HAP-1 (cell line): ENCODE measurements at regions not wholly inside any gene's neighbourhood (a gene's known extent, or its start where the extent isn't known, plus 50 kb on each side); places are given as distances from the start of the nearest gene placed in this dataset.
"Not testable (repeated sequence)": the region's sequence is repeated elsewhere in the genome, so short reads cannot be mapped to it uniquely, and the experiment has no call there.

Source experiments
- DNase-seq, 2 experiments: peaks; one replicate each; pipeline ENCODE4 v3.0.0-alpha.2; 2016 to 2020; ENCODE audit warnings: low spot score in 2 of 2
- H3K27me3 ChIP-seq: fragments of 250-450 bp; sonication (Bioruptor Pico); 2 replicates; pipeline ENCODE4 v1.5.1; 2020; ENCODE audit warnings: low read depth, mild to moderate bottlenecking, moderate library complexity
- H3K36me3 ChIP-seq: fragments of 250-450 bp; sonication (Bioruptor Pico); replicated peaks from 2 replicates; pipeline ENCODE4 v1.5.1; 2020; ENCODE audit warnings: mild to moderate bottlenecking
- H3K4me1 ChIP-seq: fragments of 250-450 bp; sonication (Bioruptor Pico); 2 replicates; pipeline ENCODE4 v1.5.1; 2020; ENCODE audit warnings: mild to moderate bottlenecking
- H3K4me3 ChIP-seq: fragments of 250-450 bp; sonication (Bioruptor Pico); 2 replicates; pipeline ENCODE4 v1.5.1; 2020; ENCODE audit warnings: mild to moderate bottlenecking, moderate library complexity
- H3K9me3 ChIP-seq: fragments of 250-450 bp; sonication (Bioruptor Pico); 2 replicates; pipeline ENCODE4 v1.5.1; 2020; ENCODE audit warnings: mild to moderate bottlenecking, moderate library complexity
- in situ Hi-C: fragments of 300-500 bp; cut with MboI; formaldehyde crosslinking; loops from 3 replicates; pipeline ENCODE4 v1.14.3; 2020; ENCODE audit warnings: low sequenced_read_pairs, inconsistent platforms, mixed read lengths

DNA sequence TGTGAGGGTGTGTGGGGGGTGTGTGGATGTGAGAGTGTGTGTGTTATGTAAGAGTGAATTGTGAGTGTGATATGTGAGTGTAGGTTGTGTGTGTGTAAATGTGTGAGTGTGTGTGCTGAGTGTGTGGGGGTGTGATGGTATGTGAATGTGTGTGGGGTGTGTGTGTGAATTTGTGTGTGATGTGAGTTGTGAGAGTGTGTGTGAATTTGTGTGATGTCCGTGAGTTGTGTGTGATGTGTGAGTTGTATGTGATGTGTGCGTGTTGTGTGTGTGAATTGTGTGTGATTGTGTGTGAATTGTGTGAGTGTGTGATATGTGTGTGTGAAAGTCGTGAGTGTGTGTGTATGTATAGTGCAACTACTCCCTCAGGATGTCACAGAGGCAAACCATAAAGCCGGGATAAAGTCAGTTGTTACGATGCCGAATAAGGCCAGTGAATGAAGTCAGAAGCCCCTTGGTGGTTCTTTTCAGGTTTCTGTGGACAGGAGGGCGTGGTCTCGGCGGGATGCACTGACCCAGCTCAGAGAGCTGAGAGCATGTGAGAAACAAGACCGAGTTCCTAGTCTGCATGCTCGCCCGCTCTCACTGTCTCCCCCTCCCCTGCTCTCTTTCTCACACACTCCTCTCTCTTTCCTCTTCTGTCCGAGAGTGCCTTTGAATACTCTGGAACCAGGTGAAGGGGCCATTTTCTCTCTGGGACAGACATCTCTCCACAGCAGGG, 71.8 kb upstream of the MAX start:
- Histone ChIP-seq H3K27me3 (no peaks in the 10 kb centered on the region), H3K4me3 (no peak overlapping the region), H3K36me3 (no peaks in the 10 kb centered on the region), H3K4me1 (peaks cover 9% of the 10 kb centered on the region; the same call in 1 of the 2 replicates), H3K9me3 (no peaks in the 10 kb centered on the region)
- in situ Hi-C loops: loop anchor here (25.0 kb wide), 1 partner anchor 788 kb away; no protein-coding TSS in a partner anchor
- DNase-seq: no peak

DNA sequence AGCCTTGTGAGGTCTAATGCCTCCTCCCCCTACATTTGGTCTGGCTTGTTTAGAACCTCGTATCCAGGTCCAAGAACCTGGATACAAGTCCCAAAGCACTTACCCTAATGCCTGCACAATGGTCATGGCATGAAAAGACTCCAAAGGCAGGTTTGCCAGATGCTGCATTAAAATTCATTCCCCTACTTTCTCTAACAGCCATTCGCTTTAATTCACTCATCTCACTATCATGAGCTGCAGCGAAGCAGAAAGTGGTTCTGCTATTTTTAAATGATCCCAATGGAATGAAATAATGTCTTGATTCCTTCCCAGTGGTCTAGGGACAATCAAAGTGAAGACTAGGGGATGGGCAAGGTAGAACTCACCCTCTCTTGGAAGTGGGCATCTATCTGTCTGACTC, 72.5 kb upstream of the MAX start:
- in situ Hi-C loops: loop anchor here (25.0 kb wide), 1 partner anchor 788 kb away; no protein-coding TSS in a partner anchor
- Histone ChIP-seq H3K36me3 (no peaks in the 10 kb centered on the region), H3K27me3 (no peaks in the 10 kb centered on the region), H3K9me3 (no peaks in the 10 kb centered on the region), H3K4me1 (peaks cover 9% of the 10 kb centered on the region; the same call in 1 of the 2 replicates), H3K4me3 (no peak overlapping the region)
- DNase-seq: no peak

GRCh38 chr14:65177551-65177950, 75.2 kb upstream of the MAX start:
- H3K4me3 ChIP-seq: no peak overlapping the region
- H3K36me3 ChIP-seq: no peaks in the 10 kb centered on the region
- DNase-seq: no peak
- H3K9me3 ChIP-seq: peaks cover 3% of the 10 kb centered on the region; the same call in 1 of the 2 replicates
- H3K27me3 ChIP-seq: no peaks in the 10 kb centered on the region
- H3K4me1 ChIP-seq: no peaks in the 10 kb centered on the region
- in situ Hi-C loops: no loop called here

- H3K36me3 ChIP-seq, H3K9me3 ChIP-seq, in situ Hi-C loops, H3K27me3 ChIP-seq, H3K4me3 ChIP-seq, H3K4me1 ChIP-seq, DNase-seq: not testable (repeated sequence)
Observed at GRCh38 chr14:65179231-65179630, 76.9 kb upstream of the MAX start.

DNA sequence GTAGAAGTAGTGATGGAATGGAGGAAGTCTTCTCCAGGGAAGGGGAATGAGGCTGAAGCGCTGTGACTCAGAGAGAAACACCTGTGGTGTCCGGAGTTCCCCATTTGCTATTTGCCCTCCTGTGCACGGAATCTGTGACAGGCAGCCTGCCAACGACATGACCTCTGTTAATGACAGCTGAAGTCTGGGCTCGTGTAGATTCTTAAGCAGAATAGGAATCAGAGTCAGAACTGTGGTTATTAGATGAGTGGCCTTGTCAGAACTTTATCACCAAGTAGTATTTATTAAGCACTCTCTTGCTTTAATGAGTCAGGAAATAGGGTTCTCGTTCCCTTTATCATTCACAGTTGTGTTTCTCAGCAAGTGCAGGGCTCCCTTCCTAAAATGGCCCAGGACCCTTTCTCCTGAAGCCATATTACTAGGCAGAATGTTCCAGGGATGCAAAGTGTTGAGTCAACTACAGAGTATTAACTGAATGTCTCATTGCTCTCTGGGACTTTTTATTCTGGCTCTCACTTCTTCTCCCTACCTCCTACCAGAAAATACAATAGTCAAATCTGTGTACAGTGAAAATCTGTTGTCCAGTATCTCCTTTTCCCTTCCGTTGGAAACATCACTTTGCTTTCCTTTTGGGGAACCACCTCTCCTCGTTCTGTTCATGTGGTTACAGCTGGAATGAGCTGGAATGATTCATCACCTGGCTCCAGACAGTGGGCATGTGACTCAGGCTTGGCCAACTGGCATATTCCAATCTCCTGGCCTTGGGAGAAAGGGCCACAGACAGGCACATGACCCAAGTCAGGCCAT, 77.8 kb upstream of the MAX start:
- in situ Hi-C loops: no loop called here
- H3K27me3 ChIP-seq: no peaks in the 10 kb centered on the region
- no peak overlapping the region for H3K4me3 ChIP-seq
- no peaks in the 10 kb centered on the region for H3K36me3 ChIP-seq
- H3K4me1 ChIP-seq: no peaks in the 10 kb centered on the region
- DNase-seq: no peak
- H3K9me3 ChIP-seq: peaks cover 3% of the 10 kb centered on the region; the same call in 1 of the 2 replicates

GRCh38 chr14:65180725-65181025, 78.4 kb upstream of the MAX start:
- no peak overlapping the region for H3K4me3 ChIP-seq
- H3K9me3 ChIP-seq: peaks cover 3% of the 10 kb centered on the region; the same call in 1 of the 2 replicates
- no peaks in the 10 kb centered on the region for H3K4me1 ChIP-seq
- no peak for DNase-seq
- H3K27me3 ChIP-seq: no peaks in the 10 kb centered on the region
- H3K36me3 ChIP-seq: no peaks in the 10 kb centered on the region
- in situ Hi-C loops: no loop called here

- Histone ChIP-seq H3K27me3 (no peaks in the 10 kb centered on the region), H3K36me3 (no peaks in the 10 kb centered on the region), H3K4me1 (peaks cover 7% of the 10 kb centered on the region), H3K9me3 (peaks cover 3% of the 10 kb centered on the region; the same call in 1 of the 2 replicates), H3K4me3 (no peak overlapping the region)
- DNase-seq: no peak
- in situ Hi-C loops: no loop called here
Observed at GRCh38 chr14:65184032-65184764, 81.9 kb upstream of the MAX start.

DNA sequence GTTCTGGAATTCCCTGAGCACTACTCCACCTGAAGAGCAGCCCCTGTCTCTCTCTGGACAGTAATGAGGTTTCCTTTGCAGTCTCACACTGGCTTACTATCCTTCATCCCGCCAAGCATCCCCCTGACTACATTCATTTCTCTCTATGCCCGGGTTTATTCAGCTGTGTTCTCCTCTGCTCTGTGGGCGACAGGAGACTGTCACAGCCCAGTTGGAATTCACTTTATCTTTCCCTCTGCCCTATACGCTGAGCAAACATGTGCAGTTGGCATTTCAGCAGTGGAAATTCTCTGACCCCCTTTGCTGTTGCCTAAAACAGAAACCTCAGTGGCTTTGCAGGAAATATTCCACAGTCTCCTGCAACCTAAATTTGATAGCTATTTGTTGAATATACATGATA, 83.5 kb upstream of the MAX start:
- DNase-seq: no peak
- Histone ChIP-seq H3K27me3 (no peaks in the 10 kb centered on the region), H3K9me3 (peaks cover 3% of the 10 kb centered on the region; the same call in 1 of the 2 replicates), H3K36me3 (no peaks in the 10 kb centered on the region), H3K4me3 (no peak overlapping the region), H3K4me1 (peaks cover 7% of the 10 kb centered on the region)
- in situ Hi-C loops: no loop called here

DNA sequence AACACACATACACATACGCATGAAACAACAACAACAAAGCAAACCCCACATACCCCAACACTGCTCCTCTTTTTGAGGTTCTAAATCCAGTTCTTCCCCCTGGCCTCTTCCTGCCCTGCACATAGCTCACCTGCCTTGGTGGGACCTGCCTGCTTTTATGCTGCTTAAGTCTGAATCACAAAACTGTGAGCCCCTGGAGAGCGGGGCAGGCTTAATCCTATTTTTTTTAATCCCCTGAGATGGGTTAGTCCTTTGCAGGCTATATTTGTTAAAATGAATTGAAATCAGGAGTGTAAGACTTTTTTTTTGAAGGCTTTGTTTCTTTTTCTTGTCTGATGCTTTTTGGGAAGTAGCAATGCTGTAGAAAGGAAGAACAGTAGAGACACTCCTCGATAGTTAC, 84.6 kb upstream of the MAX start:
- in situ Hi-C loops: no loop called here

GRCh38 chr14:65187421-65188049, 85.2 kb upstream of the MAX start:
- no peaks in the 10 kb centered on the region for H3K9me3 ChIP-seq
- no peak for DNase-seq
- peaks cover 7% of the 10 kb centered on the region for H3K4me1 ChIP-seq
- no peaks in the 10 kb centered on the region for H3K27me3 ChIP-seq
- H3K4me3 ChIP-seq: no peak overlapping the region
- H3K36me3 ChIP-seq: no peaks in the 10 kb centered on the region
- in situ Hi-C loops: no loop called here

More for the DNA sequence above, 84.6 kb upstream of the MAX start:
- Histone ChIP-seq H3K27me3 (no peaks in the 10 kb centered on the region), H3K9me3 (no peaks in the 10 kb centered on the region), H3K36me3 (no peaks in the 10 kb centered on the region), H3K4me3 (no peak overlapping the region), H3K4me1 (peaks cover 7% of the 10 kb centered on the region)
- DNase-seq: peak; percentile 40 to 53

GRCh38 chr14:65190312-65190711, 88.0 kb upstream of the MAX start:
- in situ Hi-C loops: no loop called here
- Histone ChIP-seq H3K9me3 (no peaks in the 10 kb centered on the region), H3K4me3 (no peak overlapping the region), H3K4me1 (peaks cover 7% of the 10 kb centered on the region), H3K27me3 (no peaks in the 10 kb centered on the region), H3K36me3 (no peaks in the 10 kb centered on the region)
- no peak for DNase-seq

DNA sequence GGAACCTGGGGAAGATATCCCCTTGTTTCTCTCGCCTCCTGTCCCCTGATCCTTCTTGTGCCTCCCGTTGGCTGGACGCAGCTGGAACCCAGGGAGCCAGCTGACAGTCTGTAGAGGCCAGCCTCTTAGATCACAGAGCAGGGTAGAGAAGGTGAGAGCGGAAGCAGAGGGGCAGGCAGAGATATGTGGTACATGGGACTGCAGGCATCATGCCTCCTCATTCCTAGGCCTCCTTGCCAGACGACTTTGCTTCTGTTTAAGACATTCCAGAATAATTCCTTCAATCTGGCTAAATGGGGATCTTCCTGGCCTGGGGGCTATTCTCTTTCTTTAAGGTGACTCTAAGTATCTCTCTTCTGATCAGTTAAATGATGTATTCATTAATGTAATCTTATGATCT, 89.4 kb upstream of the MAX start:
- DNase-seq: no peak
- in situ Hi-C loops: no loop called here
- Histone ChIP-seq H3K4me1 (peaks cover 7% of the 10 kb centered on the region), H3K9me3 (no peaks in the 10 kb centered on the region), H3K27me3 (no peaks in the 10 kb centered on the region), H3K4me3 (no peak overlapping the region), H3K36me3 (no peaks in the 10 kb centered on the region)

- Histone ChIP-seq H3K4me1 (no peaks in the 10 kb centered on the region; the same call in 1 of the 2 replicates), H3K27me3 (no peaks in the 10 kb centered on the region), H3K9me3 (no peaks in the 10 kb centered on the region), H3K36me3 (no peaks in the 10 kb centered on the region), H3K4me3 (no peak overlapping the region)
- no peak for DNase-seq
- in situ Hi-C loops: no loop called here
Observed at GRCh38 chr14:65192686-65193085, 90.4 kb upstream of the MAX start.
